ENCODE measurements at regions not wholly inside any gene's neighbourhood (a gene's known extent, or its start where the extent isn't known, plus 50 kb on each side); places are given as distances from the start of the nearest gene placed in this dataset.

DNA sequence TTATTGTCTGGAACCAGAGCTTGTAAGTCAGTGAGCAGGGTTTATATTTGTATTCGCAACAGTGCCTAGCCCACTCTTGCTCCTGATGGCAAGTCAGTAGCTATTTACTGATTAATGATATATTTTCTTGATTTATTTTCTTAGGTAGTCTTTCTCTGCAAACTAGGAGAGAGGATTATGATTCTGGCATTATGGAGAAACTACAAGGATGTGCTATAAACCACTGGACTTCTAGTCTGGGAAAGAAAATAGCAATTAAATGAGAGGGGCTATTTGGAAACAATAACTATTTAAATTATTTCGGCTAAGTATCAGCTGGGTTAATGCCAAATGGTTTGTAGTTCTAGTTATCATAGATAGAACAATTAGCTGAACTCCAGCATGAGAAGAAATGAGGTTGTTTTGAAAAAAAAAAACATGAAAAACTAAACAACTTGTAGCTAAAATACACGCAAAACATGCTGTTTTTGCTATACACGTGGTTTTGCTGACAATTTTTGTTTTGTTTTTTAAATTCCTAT, 304.9 kb upstream of the TCF21 start:
- no peak for DNase-seq

DNA sequence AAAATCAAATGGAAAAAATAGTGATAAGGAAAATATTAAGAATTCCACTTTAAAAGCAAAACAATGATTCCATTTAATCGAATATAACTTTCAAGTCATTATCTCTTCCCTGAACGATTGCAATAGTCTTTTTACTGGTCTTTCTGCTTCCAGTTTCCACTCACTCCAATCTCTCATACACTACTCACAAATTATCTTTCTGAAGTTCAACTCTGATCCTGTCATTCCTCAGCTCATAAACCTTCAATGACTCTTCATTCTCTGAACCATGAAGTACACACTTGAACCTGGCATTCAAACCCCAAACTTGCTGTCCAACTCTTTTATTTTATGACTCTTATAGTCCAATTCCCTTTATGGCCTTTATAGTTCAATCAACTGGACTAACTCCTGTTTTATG, 304.1 kb upstream of the TCF21 start:
- no peak for DNase-seq

DNA sequence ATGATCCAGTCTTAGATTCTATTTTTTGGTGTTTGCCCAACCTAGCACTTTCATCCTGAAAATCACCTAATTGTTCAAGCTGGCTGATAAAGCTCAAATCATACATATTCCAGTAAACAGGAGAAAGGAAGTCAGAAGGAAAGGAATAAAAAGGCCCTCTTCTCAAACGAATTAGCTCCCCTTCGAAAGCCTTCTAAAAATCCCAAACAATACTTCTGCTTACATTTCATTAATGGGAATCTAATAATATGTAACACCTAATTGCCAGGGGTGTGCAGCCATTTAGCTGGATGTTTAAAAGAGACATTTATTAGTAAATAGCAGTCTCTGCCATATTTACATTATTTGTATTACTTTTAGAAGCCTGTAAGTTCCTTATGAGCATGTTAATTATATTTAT, 302.9 kb upstream of the TCF21 start:
- DNase-seq, result no peak

DNA sequence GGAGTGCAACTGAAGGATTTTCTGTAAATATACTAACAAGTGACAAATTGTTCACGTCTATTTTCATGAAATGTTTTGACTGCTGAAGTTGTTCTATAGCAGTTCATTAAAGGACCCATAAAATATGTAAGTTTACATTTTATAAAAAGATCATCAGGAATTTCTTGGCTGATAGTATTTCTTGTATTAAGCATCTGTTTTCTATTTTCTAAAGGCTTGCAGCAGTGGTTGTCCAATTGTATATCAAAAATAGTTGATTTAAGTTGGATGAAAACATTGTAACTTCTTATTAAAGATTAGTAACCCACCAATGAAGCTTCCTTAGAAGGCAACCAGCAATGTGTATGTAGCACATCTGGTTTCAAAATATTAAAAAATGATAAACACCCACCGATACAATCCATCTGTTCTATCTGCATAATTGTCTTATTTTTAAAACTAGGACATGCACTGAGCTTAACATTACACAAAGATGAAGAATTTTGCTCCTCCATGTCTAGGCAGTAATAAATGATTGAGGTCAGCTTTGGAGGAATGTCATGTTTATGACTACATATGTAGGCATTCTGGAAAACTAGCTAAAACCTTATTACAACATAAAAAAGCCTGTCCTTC, 301.3 kb upstream of the TCF21 start:
- DNase-seq, result no peak

DNA sequence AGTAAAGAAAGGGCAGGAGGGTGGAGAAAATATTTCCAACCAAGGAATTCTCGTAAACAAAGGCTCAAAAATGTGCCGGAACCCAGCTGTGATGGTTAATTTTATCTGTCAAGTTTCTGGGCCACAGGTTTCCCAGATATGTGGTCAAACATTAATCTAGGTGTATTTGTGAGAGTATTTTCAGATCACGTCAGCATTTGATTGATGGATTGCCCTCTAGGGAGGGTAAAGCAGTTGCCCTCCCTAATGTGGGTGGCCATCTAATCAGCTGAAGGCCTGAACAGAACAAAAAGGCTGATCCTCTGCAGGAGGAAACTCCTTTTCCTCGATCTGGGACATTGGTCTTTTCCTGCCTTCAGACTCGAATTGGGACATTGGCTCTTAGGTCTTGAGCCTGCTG, 298.7 kb upstream of the TCF21 start:
- DNase-seq, result no peak

DNA sequence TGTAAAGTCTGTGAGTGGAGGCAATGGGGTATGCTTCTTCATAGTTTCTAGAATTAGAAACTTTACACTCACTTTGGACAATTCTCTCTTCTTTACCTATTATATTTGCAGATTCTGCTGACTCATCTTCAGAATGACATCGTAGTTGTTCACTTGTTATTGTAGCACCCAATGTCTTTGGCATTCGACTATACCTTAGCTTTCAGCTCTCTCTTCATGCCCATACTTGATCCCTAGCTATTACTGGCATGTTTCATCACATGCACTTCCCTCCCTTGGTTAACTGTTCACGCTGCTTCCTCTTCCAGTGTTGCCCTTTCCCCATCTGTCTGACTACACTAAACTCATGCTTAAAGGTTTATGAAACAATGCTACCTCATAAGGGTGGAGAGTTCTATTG, 298.1 kb upstream of the TCF21 start:
- peak; percentile 66 for DNase-seq

DNA sequence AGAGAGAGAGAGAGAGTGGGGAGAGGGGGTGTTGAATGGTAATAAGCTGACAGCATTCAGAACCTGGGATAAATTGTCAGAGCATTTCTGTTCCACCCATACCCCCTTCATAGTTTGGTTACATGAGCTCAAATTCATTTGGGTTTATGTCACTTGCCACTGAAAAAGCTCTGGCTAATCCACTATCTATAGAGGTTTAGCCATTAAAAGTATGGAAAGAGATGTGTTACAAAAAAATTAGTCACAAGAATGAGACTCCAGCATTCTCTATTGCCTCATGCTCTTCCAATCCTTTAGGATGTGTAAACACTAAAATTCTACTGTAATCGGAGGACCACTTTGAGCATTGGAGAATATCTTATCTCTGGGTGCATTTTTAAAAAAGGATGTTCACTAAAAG, 297.6 kb upstream of the TCF21 start:
- DNase-seq, result no peak

DNA sequence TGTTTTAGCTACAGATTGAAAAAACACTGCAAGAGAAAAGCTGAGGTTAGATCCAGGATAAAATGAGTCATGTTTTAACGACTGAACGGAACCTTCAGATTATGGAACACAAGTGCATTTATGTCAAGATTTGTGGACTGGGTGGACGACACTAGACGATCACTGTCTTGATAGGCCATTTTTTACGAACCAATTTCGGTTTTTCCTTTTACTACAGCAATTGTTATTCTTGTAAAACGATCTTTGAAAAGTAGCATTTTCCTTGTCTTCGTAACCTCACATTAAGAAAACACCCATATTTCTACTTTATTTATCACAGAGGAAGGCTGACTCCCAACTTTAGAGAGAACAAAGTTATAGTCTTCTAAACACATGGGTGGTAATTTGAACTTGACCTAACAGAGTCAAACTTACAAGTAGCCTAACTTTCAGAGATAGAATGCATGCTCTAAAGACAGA, 294.2 kb upstream of the TCF21 start:
- no peak for DNase-seq

DNA sequence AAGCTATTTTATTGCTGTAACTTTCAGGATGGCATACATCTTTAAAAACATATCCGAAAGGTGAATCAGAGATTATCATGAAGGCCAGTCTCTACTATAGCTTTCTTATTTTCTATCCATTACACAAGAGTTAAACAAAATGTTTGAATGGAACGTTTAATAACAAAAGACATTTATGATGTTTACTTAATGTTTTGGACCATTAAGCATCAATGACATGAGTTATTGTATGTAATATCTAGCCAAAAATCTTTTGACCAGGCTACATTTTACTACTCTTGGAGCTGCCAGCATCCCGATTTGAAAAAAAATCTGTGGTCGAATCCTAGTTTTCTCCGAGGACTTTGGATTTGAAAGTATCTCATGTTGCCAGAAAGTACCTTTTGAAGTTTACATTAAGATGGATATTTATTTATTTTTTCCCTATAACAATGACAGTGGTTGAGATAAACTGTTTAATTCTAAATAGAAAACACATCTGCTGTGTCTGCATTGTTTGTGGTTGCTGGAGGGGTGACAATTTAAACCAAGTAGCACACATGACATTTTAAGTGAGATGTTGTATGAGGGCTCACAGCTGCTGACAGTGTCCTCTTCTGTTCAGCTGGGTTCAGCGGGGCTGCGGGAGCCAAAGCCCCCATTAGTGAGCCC, 293.7 kb upstream of the TCF21 start:
- DNase-seq, result no peak

DNA sequence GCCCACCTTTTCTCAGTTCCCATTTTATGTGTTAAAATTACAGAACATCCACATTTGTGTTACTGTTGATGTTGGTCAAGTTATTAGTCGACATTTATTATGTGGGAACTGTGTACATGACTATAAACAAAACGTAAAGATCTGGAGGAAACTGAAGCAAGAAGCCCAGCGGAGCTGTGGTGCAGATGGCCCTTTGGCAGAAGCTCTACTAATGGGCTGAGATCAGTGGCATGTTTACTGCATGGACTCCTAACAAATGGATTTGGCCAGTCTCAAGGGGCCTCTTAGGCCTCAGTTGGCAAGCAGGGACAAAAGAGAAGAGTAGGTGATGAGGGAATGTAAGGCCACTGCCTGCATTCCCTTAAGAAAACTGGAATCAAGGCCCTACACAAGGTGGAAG, 282.1 kb upstream of the TCF21 start:
- DNase-seq, result no peak

DNA sequence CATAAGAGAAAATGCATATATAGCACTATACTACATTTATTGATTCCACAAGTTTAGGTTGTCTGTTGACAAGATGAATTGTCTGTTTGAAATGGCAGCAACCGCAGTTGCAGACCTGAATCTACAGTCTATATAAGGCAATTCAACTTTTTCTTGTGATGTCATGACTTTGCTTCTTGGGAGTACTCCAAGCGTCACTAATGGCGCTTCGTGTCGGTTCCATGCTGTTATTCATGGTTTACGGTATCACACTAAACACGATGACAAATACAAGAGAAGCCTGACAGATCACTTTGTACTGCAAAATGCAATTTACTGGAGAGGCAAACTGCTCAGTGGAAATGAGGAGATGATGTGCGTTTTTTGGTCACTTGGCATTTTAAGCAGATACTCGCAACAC, 280.3 kb upstream of the TCF21 start:
- DNase-seq, result no peak

DNA sequence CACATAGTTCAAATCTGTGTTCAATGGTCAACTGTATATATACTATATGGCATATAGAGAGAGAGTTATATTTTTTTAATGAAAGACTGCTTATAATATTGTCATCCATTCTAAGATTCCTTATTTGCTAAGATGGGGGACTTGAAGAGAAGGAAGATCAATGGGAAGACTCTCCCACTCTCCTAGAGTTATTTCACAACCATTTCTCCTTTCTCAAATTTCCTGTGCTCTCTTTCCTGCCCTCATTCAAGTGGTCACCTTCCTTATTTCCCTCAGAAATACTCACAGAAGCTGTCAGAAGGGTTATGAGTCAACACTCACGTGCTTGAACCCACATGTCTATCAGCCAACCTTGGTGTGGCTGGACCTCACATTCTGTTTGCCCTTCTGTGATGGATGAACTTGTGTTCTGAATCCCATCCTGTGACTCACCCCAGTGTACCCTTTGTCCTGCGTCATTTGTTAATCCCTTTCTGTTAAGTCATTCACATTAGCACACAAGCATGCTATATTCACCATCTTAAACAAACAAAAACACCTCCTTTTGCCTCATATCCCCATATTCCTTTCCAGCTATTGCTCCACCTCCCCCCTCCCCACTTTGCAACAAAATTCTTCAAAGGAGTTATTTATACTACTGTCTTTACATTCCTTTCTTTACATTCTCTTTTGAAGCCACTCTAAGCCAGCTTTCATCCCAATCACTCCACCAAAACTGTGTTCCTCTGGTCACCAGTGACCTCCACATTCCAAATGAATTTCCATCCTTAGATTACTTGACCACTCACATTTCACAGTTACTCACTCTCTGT, 279.3 kb upstream of the TCF21 start:
- no peak for DNase-seq

DNA sequence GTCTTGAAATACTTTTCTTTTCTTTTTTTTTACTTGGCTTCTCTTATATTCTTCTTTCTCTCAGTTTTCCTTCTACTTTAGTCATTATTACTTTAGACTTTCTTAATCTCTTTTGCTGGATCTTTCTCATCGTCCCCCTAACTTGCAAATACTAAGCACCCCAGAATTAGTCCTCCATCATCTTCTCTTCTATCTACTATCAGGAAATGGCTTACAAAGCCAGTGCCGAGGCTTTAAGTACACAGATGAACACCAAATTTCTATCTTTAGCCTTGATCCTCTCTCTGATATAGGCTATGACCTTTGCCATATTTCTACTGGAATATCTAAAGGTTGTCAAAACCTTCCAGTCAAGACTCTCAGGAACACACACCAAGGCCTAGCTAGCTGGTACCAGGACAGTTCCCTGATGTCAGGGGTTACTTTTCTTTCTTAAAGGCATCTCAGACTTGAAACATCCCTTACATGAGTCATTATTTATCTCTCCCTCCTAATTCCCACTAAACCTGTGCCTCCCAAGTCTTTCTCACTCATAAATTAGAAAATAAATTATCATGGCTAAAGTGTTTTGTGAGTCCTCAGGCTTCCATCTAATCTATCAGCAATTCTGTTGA, 278.6 kb upstream of the TCF21 start:
- DNase-seq, result no peak

DNA sequence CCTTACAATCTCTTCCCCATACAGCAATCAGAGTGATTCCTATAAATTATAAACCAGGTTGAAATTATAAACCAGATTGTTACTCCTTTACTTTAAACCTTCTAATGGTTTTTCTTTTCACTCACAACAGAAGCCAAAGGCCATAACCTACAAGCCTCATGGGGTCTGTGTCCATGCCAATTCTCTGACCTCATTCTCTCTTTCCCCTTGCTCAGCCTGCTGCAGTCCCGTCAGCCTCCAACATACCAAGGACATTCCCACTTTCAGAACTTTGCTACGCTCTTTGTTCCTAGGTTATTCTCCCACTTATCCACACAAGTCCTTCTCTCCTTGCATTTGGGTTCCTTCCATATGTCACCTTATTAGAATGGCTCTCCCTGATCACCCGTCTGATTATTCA, 277.9 kb upstream of the TCF21 start:
- DNase-seq, result no peak

DNA sequence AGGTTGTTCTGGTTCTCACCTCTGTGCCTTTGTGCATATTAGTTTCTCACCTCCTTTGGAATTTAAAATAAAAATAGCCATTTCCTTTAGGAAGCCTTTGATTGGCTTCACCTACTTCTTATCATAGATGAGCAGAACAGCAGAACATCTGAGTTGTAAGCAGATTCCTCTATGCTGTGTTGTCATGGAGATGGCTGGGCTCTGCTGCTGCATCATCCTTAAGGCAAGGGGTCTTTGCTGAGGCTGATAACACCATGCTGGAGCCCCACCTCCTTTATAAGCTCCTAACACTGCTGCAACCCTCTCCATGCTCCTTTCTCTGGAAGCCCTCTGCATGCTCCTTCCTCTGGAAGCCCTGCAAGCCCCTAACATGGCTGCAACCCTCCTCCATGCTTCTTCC, 276.5 kb upstream of the TCF21 start:
- no peak for DNase-seq

DNA sequence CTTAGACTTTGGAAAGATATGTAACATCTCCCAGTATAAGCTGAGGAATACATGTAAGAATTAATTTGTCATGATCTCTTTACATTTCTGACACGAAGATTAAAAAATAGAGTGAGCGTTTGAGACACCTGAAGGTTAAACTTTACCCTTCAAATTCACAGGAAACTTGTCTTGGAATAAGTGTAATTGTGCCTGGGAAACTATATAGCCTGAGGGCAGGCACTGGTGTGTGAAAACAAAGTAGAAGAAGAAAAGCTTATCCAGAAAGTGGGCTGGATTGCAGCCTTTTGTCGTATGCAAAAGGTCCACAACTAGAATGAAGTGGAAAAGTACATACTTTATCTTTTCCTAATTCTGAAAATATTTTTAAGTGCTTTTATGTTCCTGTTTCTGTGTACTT, 275.7 kb upstream of the TCF21 start:
- no peak for DNase-seq

DNA sequence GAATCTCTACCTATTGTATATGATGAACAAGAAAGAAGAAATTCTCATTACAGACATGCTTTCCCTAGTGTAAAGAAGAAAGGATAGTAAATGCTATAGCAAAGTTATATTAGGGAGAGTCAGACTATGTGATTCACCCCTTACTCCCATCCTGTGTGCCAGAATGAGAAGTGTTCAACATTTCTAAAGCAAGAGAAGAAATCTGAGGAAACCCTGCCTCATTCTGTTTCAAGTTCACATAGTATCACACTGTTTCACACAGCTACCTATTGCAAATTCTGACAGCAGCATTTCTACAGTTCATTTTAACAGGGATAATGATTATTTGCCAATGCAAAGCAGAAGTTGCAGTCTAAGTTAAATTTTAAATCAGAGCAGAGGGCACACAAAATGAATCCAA, 267.2 kb upstream of the TCF21 start:
- no peak for DNase-seq

DNA sequence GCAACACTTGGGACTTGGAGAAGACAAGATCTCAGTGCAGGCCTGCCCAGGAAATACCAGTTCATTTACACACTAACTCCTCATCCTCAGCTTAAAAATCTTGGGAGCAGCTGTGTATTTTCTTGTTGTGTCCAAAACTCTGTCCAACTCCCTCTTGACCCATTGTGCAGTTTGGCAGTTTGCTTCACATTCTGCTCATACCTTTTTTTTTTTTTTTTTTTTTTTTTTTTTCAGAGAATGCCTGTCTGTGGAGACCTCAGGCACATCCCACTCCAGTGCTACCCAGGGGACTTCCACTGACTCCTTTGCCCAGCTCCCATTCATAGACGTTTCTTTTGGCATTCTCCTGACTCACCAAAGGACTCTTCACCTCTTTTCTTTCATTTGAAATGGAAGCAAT, 265.8 kb upstream of the TCF21 start:
- peak; percentile 14 for DNase-seq

DNA sequence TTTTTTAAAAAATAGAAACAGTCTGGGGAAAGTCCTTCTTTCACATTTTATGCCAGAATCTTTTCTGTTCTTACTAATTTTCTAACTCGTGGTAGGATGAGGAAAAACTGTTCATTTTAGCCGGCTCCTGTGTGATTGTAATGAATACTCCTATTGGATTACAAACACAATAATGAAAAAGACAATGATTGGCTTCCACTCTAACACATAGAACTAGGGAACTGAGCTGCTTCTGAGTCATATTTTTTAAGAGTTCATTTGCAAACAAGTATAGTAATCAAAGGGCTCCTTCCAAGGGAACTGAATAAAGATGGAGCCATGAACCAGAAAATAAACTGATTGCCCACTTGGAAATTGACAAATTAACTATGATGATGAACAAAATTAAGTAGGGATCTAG, 265.3 kb upstream of the TCF21 start:
- no peak for DNase-seq

DNA sequence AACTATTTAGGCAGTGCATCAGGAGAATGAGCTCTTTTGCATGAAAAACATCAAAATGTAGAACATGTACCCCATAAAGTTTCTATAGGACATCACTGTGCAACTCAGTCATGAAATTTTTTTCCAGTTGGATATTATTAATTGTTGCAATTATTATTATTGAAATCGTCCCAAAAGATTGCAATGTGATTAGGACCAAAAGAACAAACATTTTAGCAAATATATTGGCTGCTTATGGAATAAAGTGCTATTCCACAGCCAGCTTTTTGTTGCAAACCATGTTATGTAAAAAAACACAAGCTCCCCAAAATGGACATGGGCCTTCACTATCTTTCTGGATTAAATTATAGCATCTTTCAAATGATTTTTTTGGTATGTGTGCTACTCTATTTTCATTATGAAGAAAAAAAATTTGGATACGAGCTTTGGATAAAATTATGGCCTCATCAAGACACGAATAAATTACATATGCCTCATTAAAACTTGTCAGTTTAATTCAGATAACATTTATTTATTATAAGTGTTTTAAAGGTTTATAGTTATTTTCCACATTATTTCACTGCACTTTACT, 262.7 kb upstream of the TCF21 start:
- DNase-seq, result no peak

DNA sequence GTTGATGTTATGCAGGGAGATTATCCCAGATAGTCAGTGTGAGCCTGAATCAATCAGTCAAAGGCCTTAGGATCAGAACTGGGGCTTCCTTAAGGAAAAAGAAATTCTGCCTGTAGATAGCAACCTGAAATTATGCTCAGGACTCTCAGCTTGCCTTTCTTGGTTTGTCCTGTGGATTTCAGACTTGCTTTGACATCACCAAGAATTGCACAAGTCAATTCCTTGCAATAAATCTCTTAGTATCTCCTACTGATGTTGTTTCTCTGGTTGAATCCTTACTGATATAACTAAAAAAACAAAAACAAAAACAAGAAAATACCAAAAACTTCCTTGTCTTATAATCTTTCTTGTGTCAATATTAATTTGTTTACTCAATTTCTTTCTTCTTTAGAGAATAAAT, 258.9 kb upstream of the TCF21 start:
- DNase-seq, result no peak

DNA sequence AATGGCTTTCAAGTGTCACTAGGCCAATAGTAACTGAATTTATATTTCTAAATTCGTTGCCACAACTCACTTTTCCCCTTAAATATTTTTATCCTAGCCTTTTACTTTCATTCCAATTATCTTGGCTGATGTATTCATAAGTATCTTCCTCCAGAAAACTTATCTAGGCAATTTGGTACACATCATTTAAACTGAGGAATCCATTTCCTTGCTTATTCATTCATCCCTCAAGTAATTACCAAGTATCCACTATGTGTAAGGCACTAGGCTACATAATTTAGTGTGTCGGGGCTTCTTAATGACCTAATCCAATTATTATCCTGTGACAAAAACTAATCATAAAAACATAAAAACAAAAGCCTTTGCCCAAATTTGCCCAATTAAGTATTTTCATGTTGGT, 258.3 kb upstream of the TCF21 start:
- no peak for DNase-seq

DNA sequence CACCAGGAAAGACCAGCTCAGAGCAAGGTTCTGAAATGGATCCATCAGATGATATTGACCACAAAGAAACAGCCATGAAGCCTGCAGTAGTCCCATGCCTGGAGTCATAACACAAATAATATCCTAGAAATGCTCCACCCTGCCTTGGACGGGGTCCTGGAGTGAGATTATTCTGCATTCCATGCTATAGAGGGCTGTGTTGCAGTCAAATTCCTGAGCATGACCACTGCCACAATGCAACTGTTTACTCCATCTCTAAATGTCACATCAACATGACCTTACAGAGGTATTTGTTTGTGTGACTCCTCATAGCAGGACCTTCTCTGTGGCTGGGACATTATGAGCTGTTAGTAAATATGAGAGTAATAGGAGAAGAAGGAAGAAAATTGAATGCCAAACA, 257.5 kb upstream of the TCF21 start:
- no peak for DNase-seq
